Large intestine (tissue), 3 donors: ENCODE measurements at regions not wholly inside any gene's neighbourhood (a gene's known extent, or its start where the extent isn't known, plus 50 kb on each side); places are given as distances from the start of the nearest gene placed in this dataset.
A peak's percentile ranks its signal among the peaks of the same experiment; 100 is the strongest.

ENCODE experiments used
- DNase-seq, 2 donors: peaks; one replicate each; pipeline versions ENCODE4 v3.0.0 to v3.0.0-alpha.2; 2013
- H3K27ac ChIP-seq: one replicate; pipeline ENCODE4 v1.5.1; 2013; ENCODE audit warnings: low read length
- H3K27me3 ChIP-seq: 2 replicates; pipeline ENCODE4 v1.6.1; 2013; ENCODE audit warnings: low read length; ENCODE audit not compliant: control insufficient read depth, insufficient read depth
- H3K36me3 ChIP-seq: 2 replicates; pipeline ENCODE4 v1.6.1; 2013; ENCODE audit warnings: low read length; ENCODE audit not compliant: control insufficient read depth, insufficient read depth
- H3K4me1 ChIP-seq: one replicate; pipeline ENCODE4 v1.6.1; 2013; ENCODE audit warnings: low read length; ENCODE audit not compliant: control insufficient read depth, insufficient read depth
- H3K4me3 ChIP-seq: one replicate; pipeline ENCODE4 v1.5.1; 2013; ENCODE audit warnings: low read length
- H3K9me3 ChIP-seq: one replicate; pipeline ENCODE4 v1.6.1; 2013; ENCODE audit warnings: mild to moderate bottlenecking, low read depth, low read length, moderate library complexity; ENCODE audit not compliant: control insufficient read depth
- WGBS: methylation state at CpG from one replicate; pipeline ENCODE4 v1.1.5; 2013; ENCODE audit warnings: low lambda C conversion rate; ENCODE audit not compliant: insufficient coverage; 5-methylcytosine and 5-hydroxymethylcytosine counted together

DNA sequence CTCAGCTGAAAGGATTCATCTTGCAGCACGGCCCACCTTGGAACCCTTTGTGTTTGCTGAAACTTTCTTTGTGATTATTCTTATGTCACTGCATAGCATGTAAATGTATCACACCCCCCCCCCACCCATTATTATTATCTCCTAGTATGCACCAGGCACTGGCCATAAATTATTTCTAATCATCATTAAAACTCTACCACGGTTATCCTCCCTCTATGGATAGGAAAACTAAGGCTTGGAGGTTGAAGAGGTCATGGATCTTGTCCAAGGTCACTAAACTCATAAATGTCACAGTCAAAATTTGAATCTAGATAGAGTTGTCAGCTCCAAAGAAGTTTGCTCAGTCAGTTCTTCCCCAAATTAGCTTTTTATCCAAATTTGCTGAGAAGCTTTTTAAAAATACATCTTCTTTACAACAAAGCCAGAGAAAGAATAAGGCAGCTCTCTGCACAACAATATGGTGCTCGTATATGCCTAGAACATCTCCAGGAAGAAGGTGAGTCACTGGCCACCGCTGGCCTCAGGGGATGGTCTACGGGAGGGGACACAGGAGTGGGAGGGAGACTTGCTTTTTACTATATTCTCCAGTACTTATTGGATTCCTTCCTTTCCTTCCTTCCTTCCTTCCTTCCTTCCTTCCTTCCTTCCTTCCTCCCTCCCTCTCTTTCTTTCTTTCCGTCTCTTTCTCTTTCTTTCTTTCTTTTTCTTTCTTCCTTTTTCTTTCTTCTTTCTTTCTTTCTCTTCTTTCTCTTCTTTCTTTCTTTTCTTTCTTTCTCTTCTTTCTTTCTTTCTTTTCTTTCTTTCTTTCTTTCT, 134.5 kb downstream of the VEGFA start:
- H3K4me3 ChIP-seq: no peak overlapping the region
- no peak for DNase-seq
- WGBS: 95% methylated on average over 1 of the region's 6 CpGs
- peaks cover 25% of the 10 kb centered on the region for H3K4me1 ChIP-seq
- no peaks in the 10 kb centered on the region for H3K9me3 ChIP-seq
- no peaks in the 10 kb centered on the region for H3K36me3 ChIP-seq
- no peak overlapping the region for H3K27ac ChIP-seq
- H3K27me3 ChIP-seq: no peaks in the 10 kb centered on the region

DNA sequence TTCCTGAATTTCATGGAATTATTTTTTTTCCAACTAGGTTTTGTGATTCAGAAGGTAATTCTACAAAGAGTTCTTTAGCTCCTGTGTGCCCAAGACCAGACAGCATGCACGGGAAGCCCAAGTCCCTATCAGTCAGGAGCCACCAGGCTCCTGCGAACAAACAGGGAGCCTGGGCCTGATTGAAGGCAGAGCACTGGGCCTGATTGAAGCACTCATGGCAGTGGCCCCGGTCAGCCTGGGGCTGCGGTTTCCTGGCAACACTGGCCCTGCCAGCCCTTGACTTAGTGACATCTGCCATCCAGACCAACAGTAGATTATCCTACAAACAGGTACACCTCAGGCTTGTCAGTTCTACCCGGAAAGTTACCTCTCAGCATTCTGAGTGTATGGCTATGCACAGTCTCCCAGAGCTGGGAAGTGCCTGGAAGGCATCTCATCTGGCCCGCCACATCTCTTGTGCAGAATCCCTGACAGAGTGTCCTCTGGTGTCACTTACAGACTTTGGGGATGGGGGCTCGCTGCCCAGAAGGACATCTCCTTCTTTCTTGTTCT, 133.8 kb downstream of the VEGFA start:
- Histone ChIP-seq H3K27me3 (no peaks in the 10 kb centered on the region), H3K9me3 (no peaks in the 10 kb centered on the region), H3K4me1 (peaks cover 23% of the 10 kb centered on the region), H3K4me3 (no peak overlapping the region), H3K36me3 (no peaks in the 10 kb centered on the region), H3K27ac (no peak overlapping the region)
- DNase-seq: no peak
- WGBS: no CpG with 5 or more reads among the region's 7 CpGs

DNA sequence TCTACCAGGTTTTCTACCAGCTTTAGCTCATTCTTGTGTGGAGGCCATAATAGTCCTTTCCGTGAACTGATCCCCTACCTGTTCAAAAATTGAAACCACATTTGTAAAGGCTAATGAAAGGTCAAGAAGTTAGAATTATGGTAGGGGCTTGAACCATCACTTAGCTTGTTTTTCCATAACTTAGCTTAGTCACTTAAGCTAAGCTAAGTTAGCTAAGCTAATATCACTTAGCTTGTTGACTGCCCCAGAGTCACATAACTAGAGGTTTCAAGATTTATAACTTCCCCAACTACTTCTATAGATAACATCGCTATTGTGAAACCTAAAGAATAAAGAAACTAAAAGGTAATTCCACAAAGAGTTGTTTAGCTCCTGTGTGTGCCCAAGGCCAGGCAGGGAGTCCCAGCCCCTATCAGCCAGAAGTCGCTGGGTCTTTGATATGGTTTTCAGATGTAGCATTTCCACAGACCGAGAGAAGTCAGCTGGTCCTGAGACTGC, 131.8 kb downstream of the VEGFA start:
- DNase-seq: peak in 1 of 2 donors; percentile 66
- H3K27ac ChIP-seq: peak overlapping the region; percentile 2

DNA sequence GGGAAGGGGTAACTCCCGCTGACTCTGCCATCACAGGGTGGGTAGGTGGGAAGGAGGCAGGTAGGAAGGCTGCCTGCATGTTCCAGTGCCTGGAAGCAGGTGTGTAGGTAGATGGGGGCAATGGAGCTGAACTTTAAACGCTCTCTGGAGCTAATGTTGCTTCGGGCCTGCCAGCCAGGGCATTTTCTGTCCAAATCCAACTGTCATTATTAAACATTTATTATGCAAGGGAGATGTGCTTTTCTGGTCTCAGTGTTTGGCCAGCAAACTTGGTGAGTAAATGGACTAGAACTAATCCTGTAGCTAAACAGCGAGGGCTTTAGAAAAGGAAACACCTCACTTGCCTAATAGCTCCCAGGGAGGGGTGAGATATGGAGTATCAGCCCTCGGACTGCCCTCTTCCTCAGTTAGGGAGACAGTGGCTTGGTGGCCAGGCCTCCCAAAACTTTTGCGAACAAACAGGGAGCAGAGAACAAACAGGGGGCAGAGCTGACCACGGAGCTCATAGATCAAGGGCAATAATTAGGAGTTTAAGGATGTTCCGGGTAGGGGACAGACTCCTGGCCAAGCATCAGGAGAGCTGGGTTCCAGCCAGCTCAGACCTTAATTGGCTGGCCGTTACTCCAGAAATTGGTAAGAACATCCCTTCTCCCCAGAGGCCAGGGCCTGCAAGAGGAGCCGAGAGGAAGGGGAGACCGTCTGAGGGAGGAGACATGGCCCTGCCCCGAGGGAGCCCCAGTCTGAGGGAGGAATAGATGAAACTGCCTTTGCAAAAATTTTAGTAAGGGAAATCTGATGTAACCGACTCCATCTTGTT, 131.1 kb downstream of the VEGFA start:
- Histone ChIP-seq H3K9me3 (no peaks in the 10 kb centered on the region), H3K4me1 (peaks cover 23% of the 10 kb centered on the region), H3K27ac (no peak overlapping the region), H3K4me3 (no peak overlapping the region), H3K27me3 (no peaks in the 10 kb centered on the region), H3K36me3 (no peaks in the 10 kb centered on the region)
- no CpG with 5 or more reads among the region's 13 CpGs for WGBS
- DNase-seq: no peak

More for the DNA sequence above, 131.8 kb downstream of the VEGFA start:
- no peaks in the 10 kb centered on the region for H3K36me3 ChIP-seq
- H3K27me3 ChIP-seq: no peaks in the 10 kb centered on the region
- no peaks in the 10 kb centered on the region for H3K9me3 ChIP-seq
- H3K4me1 ChIP-seq: peaks cover 23% of the 10 kb centered on the region
- WGBS: 80% methylated on average over 1 of the region's 4 CpGs
- no peak overlapping the region for H3K4me3 ChIP-seq

DNA sequence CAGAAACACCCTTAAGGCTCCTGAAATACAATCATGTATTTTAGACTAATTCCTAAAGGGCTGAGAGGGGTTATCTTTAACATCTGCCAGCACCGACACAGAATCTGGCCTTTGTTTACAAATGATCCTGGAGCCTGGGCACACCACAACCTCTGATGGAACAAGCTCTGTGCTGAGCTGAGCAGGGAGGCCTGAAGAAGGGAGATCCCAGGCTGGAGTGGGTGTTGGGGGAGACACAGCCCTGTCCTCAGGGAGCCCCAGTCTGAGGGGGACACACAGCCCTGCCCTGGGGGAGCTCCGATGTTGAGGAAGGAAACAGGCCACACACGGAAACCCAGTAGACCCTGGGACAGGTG, 130.5 kb downstream of the VEGFA start:
- H3K27ac ChIP-seq: no peak overlapping the region

DNA sequence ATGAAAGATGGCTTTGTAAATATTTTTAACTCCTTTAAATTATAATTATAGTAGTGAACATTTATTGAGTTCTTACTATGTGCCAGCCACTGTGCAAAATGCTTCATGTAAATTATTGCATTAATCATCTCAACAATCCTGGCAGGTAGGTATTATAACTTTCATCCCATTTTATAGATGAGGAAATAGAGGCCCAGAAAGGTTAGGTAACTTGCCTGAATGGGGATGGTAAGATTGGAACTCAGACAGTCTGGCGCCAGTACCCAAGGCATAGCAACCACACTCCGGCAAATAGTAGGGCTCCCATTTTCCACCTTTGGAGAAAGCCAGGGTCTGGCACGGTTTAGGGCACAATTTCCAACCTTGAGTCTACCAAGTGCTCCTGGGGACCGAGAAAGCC, 129.8 kb downstream of the VEGFA start:
- no peaks in the 10 kb centered on the region for H3K27me3 ChIP-seq
- WGBS: no CpG with 5 or more reads among the region's 4 CpGs
- no peak for DNase-seq
- H3K4me3 ChIP-seq: no peak overlapping the region
- H3K27ac ChIP-seq: no peak overlapping the region
- no peaks in the 10 kb centered on the region for H3K36me3 ChIP-seq
- peaks cover 23% of the 10 kb centered on the region for H3K4me1 ChIP-seq
- no peaks in the 10 kb centered on the region for H3K9me3 ChIP-seq

More for the DNA sequence above, 130.5 kb downstream of the VEGFA start:
- no peaks in the 10 kb centered on the region for H3K27me3 ChIP-seq
- H3K4me3 ChIP-seq: no peak overlapping the region
- H3K36me3 ChIP-seq: no peaks in the 10 kb centered on the region
- H3K4me1 ChIP-seq: peaks cover 23% of the 10 kb centered on the region
- no peaks in the 10 kb centered on the region for H3K9me3 ChIP-seq
- no CpG with 5 or more reads among the region's 3 CpGs for WGBS
- no peak for DNase-seq

DNA sequence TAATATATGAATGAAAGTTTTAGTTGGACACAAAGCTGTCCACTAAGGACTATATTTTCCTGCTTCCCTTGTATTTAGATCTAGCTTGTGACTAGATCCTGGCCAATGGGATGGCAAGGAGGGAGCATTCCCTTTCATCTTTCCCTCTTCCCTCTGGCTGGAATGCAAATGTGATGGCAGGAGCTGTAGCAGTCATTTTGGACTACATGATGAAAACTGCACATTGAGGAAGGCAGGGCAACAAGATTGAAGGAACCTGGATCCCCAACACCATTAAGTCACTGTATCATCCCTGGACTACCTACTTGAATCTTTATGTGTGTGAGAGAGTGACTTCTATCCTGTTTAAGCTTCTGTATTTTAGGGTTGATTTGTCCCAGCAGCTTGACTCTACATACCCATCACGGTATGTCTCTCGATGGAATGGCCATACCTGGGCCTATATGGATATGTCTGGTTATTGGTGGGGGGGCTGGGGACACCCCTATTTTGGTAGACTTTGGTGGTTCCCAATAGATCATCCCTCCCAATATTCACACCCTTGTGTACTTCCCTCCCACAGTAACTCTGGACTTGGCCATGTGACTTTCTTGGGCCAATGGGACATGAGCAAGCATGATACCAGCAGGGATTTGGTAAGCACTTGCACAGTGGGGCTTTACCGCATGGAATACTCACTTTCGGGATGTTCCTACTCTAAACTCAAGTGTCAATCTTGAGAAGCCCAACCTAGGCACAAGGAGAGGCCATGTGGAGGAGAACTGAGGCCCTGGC, 128.5 kb downstream of the VEGFA start:
- Histone ChIP-seq H3K9me3 (no peaks in the 10 kb centered on the region), H3K36me3 (no peaks in the 10 kb centered on the region), H3K4me3 (no peak overlapping the region), H3K4me1 (peaks cover 23% of the 10 kb centered on the region), H3K27me3 (no peaks in the 10 kb centered on the region), H3K27ac (no peak overlapping the region)
- no peak for DNase-seq
- no CpG with 5 or more reads among the region's 4 CpGs for WGBS

DNA sequence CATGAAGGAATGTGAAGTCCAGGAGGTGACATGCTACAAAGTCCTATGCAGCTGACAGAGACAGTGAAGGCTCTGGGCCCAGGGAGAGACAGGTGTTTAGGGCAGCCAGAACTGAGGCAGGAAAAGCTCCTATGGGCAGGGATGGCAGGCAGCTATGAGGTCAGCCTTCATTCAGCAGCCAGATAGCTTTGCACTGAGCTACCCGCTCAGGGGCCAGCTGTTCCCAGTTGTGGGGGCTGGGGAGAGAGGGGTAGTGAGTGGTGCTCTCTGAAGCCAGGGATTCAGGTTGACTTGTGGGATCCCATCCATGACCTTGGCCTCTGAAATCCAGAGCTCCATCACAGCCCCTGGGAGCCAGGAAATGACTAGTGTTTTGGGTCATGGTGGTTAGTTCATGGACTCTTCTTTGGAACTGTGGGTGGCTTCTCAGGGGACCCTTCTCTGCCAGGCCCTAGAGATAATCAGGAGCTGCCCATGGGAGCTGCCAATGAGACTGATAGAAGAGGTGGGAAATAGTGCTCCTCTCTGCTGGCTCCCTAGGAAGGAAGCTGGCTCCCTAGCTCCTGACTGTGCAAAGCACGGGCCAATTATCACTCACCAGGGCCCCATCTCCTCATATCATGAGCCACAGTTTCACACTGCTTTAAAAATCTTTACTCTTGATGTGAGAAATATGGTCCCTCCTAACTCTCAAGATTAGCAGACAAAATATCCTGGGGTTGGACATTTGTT, 127.7 kb downstream of the VEGFA start:
- no peak for DNase-seq
- WGBS: no CpG with 5 or more reads among the region's 2 CpGs
- H3K36me3 ChIP-seq: no peaks in the 10 kb centered on the region

DNA sequence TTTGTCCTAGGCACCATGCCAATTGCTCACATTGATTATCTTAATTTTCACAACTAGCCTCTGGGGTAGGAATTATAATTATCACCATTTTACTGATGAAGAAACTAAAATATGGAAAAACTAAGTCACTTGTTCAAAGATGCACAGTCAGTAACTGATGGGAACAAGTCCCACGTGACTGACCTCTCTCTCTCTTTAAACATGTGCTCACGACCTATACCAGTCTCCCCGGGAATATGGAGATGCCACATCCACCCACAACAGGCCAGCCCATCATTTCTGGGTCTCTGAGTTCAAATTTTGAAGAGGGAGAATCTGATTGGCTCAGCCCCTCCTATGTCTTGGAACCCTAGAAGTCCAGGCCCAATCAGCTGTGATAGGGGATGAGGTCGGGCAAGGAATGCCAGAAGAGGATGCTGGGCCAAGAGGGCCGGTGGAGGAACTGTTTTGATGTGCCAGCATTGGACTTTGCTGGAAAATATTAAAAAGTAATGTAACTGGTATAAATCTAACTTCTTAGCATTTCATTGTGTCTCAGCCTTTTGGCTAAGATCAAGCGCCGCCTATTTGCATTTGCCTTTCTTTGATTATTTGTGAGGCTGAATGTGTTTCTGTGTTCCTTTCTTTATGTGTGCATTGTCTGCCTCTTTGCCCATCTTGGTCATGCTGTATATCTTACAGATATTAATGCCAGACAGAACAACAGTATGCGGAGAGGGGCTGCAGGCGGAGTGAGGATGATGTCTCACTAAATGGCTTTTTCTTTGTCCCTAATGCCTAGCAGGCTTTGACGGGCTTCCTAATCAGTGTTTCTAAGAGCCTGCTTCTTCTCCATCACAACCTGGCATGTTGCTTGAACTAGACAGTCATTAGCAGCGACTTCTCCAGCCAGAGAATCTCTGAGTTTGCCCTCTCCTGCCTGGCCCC, 126.6 kb downstream of the VEGFA start:
- H3K4me3 ChIP-seq: no peak overlapping the region
- no peak overlapping the region for H3K27ac ChIP-seq
- DNase-seq: no peak
- peaks cover 13% of the 10 kb centered on the region for H3K4me1 ChIP-seq
- H3K36me3 ChIP-seq: no peaks in the 10 kb centered on the region
- 100% methylated on average over 3 of the region's 11 CpGs for WGBS
- H3K27me3 ChIP-seq: no peaks in the 10 kb centered on the region
- no peaks in the 10 kb centered on the region for H3K9me3 ChIP-seq

More for the DNA sequence above, 127.7 kb downstream of the VEGFA start:
- H3K27ac ChIP-seq: no peak overlapping the region
- peaks cover 23% of the 10 kb centered on the region for H3K4me1 ChIP-seq
- no peaks in the 10 kb centered on the region for H3K9me3 ChIP-seq
- H3K4me3 ChIP-seq: no peak overlapping the region
- H3K27me3 ChIP-seq: no peaks in the 10 kb centered on the region
